ENCODE measurements at regions not wholly inside any gene's neighbourhood (a gene's known extent, or its start where the extent isn't known, plus 50 kb on each side); places are given as distances from the start of the nearest gene placed in this dataset.

GRCh38 chr5:159849437-159850083 is 66.7 kb upstream of the ADRA1B start:
- H3K27me3 ChIP-seq = no peaks in the 10 kb centered on the region
- H3K9me3 ChIP-seq = no peaks in the 10 kb centered on the region
- H3K4me1 ChIP-seq = peaks cover 0 to 5% of the 10 kb centered on the region in 2 donors
- no peaks in the 10 kb centered on the region for H3K36me3 ChIP-seq
- peak; percentile 37 to 55 for DNase-seq
- H3K27ac ChIP-seq = peak overlapping the region; percentile 69 to 74
- intact Hi-C loops (cut with DNase I; ENCODE audit: low total_unique reads) = no loop called here
- no peak for TF ChIP-seq CTCF (IDR thresholded peaks at IDR 0.05)
- no peak for TF ChIP-seq POLR2A (IDR thresholded peaks at IDR 0.05)
- no peak overlapping the region for H3K4me3 ChIP-seq

DNA sequence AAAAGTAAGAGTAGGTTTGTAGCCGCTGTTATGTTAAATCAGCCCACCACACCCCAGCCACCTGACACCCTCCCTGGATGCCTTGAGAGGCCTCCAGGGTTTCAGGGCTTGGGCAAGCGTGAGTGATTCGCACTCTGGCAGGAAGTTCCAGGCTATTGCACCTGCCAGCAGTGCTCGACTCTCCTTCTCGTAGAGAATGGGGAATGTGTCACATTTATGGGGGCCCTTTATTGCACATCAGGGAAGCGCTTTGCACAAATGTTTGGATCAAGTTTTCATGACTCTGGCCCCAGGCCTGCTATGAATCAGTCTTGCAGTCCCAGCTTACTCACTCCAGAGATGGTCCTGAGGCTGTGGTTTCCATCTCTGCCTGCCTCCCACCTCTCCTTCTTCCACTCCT is 66.1 kb upstream of the ADRA1B start:
- H3K4me3 ChIP-seq = no peak overlapping the region
- no peaks in the 10 kb centered on the region for H3K9me3 ChIP-seq
- DNase-seq = peak; percentile 83 to 88
- peak overlapping the region; percentile 69 to 74 for H3K27ac ChIP-seq
- H3K36me3 ChIP-seq = no peaks in the 10 kb centered on the region
- H3K27me3 ChIP-seq = no peaks in the 10 kb centered on the region
- H3K4me1 ChIP-seq = peaks cover 0 to 5% of the 10 kb centered on the region in 2 donors
- intact Hi-C loops (cut with DNase I; ENCODE audit: low total_unique reads) = no loop called here
- no peak for TF ChIP-seq POLR2A (IDR thresholded peaks at IDR 0.05)
- TF ChIP-seq CTCF (IDR thresholded peaks at IDR 0.05) = no peak

- TF ChIP-seq CTCF (IDR thresholded peaks at IDR 0.05) (no peak), POLR2A (IDR thresholded peaks at IDR 0.05) (no peak)
- Histone ChIP-seq H3K9me3 (no peaks in the 10 kb centered on the region), H3K4me3 (no peak overlapping the region), H3K27ac (peak overlapping the region; percentile 12 to 74), H3K4me1 (peaks cover 0 to 5% of the 10 kb centered on the region in 2 donors), H3K27me3 (no peaks in the 10 kb centered on the region), H3K36me3 (no peaks in the 10 kb centered on the region)
- intact Hi-C loops (cut with DNase I; ENCODE audit: low total_unique reads) = no loop called here
- DNase-seq = no peak
These were observed 65.2 kb upstream of the ADRA1B start for GRCh38 chr5:159851053-159851452.

DNA sequence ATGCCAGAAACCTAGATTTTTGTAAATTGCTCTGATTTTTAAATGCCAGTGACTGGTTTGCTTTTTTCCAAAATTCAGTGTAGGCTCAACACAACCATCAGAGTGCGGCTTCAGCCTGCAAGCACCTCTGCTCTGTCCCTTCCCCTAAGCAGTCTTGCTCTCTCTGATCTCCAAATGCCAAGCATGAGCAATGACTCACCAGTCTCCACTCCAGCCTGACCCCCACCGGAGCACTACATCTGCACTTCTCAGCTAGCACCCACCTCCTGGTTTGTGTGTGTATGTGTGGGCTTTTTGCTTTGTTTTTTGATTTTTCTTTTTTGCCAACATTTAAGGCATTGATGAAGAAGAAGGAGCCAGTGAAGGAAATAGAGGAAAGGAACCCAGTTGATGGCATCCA is 61.4 kb upstream of the ADRA1B start:
- Histone ChIP-seq H3K27ac (peak overlapping the region in 1 of 2 donors; percentile 67), H3K9me3 (no peaks in the 10 kb centered on the region), H3K27me3 (no peaks in the 10 kb centered on the region), H3K4me1 (peaks cover 0 to 5% of the 10 kb centered on the region in 2 donors), H3K4me3 (no peak overlapping the region), H3K36me3 (no peaks in the 10 kb centered on the region)
- no peak for DNase-seq
- intact Hi-C loops (cut with DNase I; ENCODE audit: low total_unique reads) = no loop called here
- TF ChIP-seq CTCF (IDR thresholded peaks at IDR 0.05) (no peak), POLR2A (IDR thresholded peaks at IDR 0.05) (no peak)

- H3K36me3 ChIP-seq = no peaks in the 10 kb centered on the region
- H3K4me1 ChIP-seq = peaks cover 0 to 4% of the 10 kb centered on the region in 2 donors
- TF ChIP-seq POLR2A (IDR thresholded peaks at IDR 0.05) (no peak), CTCF (IDR thresholded peaks at IDR 0.05) (no peak)
- no peaks in the 10 kb centered on the region for H3K27me3 ChIP-seq
- peak overlapping the region in 1 of 2 donors; percentile 67 for H3K27ac ChIP-seq
- H3K4me3 ChIP-seq = no peak overlapping the region
- H3K9me3 ChIP-seq = no peaks in the 10 kb centered on the region
- intact Hi-C loops (cut with DNase I; ENCODE audit: low total_unique reads) = no loop called here
- DNase-seq = peak; percentile 76 to 81
These were observed 60.6 kb upstream of the ADRA1B start for GRCh38 chr5:159855476-159856191.

Data from uterus (tissue), 3 donors.